PC-9 (cell line): ENCODE measurements at regions not wholly inside any gene's neighbourhood (a gene's known extent, or its start where the extent isn't known, plus 50 kb on each side); places are given as distances from the start of the nearest gene placed in this dataset.

Experiments
- CTCF ChIP-seq: fragments of 200-600 bp; sonication (generic); conservative IDR thresholded peaks from 2 replicates; pipeline ENCODE4 v1.6.1; 2017; ENCODE audit warnings: mixed run types, antibody characterized with exemption, mild to moderate bottlenecking, moderate library complexity
- EZH2 ChIP-seq: fragments of 200-600 bp; sonication (generic); IDR thresholded peaks from 2 replicates; pipeline ENCODE4 v1.8.0; 2017; ENCODE audit warnings: antibody characterized with exemption, low read depth

- no peak for TF ChIP-seq CTCF
- no peak for TF ChIP-seq EZH2
Measured at GRCh38 chr14:27050208-27050607, 452.4 kb upstream of the NOVA1 start.
